GM18505 (cell line): ENCODE measurements at regions not wholly inside any gene's neighbourhood (a gene's known extent, or its start where the extent isn't known, plus 50 kb on each side); places are given as distances from the start of the nearest gene placed in this dataset.

ENCODE experiments used
- ATAC-seq: cut with Tn5 transposase; IDR thresholded peaks from one replicate; pipeline ENCODE4 v1.9.1; 2021; ENCODE audit not compliant: unreplicated experiment
- POLR2A ChIP-seq: IDR thresholded peaks from 4 replicates; pipeline ENCODE4 v1.6.1; 2011; ENCODE audit warnings: borderline replicate concordance; ENCODE audit not compliant: insufficient read depth, insufficient read length; ENCODE audit errors: extremely low read depth

DNA sequence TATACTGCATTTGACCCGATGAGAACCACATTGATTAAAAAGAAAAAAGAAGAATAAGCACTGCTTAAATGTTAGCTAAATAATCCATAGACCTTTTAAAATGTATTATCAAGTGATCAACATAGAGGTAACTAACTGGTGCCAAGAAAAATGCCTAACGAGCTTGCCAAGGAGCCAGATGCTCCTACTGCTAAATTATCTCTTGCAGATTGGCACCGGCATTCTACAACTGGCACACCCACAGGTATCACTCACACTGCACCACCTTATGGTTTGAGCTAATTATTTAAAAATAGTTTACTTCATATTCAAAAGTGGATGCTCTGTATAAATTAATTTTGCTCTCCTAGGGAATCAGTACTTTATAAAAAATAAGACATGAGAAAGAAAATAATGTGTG, 341.6 kb upstream of the CDH7 start:
- no peak for TF ChIP-seq POLR2A
- no peak for ATAC-seq

GRCh38 chr18:65403534-65403933, 347.3 kb upstream of the CDH7 start:
- TF ChIP-seq POLR2A = no peak
- no peak for ATAC-seq

GRCh38 chr18:65399091-65399490, 351.7 kb upstream of the CDH7 start:
- no peak for ATAC-seq
- TF ChIP-seq POLR2A = no peak

DNA sequence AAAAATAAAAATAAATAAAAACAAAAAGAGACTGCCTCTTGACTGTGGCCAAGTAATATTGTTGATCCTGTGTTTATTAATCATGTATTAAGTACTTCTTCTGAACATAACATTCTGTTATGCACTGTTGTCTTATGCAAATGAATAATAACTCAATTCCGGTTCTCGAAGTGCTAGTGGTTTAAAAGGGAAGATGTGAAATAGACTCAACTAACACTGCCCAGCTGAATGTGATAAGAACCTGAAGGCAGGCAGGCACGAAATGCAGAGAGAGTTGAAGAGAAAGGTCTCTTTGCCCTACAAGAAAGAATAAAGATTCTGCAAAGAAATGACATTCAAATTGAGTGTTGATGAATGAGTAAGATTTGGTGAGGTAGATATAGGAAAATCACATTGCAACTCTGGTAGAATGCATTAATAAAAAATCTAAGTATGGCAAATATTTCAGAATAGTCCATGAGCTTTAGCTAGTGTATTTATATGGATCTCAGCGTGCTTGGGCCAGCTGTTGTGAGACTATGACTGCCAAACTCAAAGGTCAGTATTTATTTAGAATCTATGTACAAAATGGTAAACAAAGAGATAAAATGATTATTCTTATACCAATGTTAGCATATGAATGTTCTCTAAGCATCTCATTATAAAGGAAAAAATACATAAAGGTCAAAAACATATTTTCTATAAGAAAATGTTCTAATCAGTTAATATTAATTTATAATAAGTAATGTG, 352.3 kb upstream of the CDH7 start:
- ATAC-seq = no peak
- TF ChIP-seq POLR2A = no peak

GRCh38 chr18:65380986-65381385, 369.8 kb upstream of the CDH7 start:
- TF ChIP-seq POLR2A = no peak
- ATAC-seq = no peak

DNA sequence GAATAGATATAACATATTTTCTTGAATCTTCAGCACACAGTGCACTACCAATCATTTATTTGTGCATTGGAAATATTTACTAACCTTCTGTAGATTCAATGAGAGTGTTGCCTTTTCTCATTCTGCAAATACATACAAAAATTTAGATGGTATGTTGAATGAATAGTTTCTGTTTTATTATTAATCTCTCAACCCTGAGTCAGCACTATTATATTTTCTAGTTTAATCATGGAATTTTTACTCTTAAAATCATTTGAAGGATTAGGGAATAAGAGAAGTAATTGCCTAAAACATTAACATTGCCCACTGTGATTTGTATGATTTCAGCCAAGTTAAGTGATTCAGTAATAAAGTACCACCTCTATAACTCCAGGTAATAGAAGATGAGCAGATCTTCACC, 370.2 kb upstream of the CDH7 start:
- ATAC-seq = no peak
- no peak for TF ChIP-seq POLR2A

- no peak for TF ChIP-seq POLR2A
Observed at GRCh38 chr18:65372904-65373303, 377.9 kb upstream of the CDH7 start.

GRCh38 chr18:65365245-65365980, 385.4 kb upstream of the CDH7 start:
- ATAC-seq = no peak
- TF ChIP-seq POLR2A = no peak

More at GRCh38 chr18:65372904-65373303, 377.9 kb upstream of the CDH7 start:
- ATAC-seq = no peak

GRCh38 chr18:65363911-65364632, 386.7 kb upstream of the CDH7 start:
- ATAC-seq = no peak
- no peak for TF ChIP-seq POLR2A

- no peak for TF ChIP-seq POLR2A
Observed at GRCh38 chr18:65363011-65363410, 387.8 kb upstream of the CDH7 start.

DNA sequence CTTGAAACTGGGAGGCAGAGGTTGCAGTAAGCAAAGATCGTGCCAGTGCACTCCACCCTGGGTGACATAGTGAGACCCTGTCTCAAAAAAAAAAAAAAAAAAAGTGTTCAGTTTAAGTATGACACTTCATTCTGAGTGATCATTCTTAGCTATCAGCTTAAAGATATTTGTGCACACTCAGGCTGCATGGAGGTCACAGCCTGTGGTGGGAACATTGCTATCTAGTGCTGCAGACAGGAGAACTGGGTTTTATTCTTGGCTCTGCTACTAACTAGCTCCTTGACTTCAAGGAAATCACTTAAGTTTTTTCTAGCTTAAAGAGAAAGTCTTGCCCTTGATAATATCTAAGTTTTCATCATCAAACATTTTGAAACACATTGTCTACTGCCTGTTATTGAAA, 391.3 kb upstream of the CDH7 start:
- TF ChIP-seq POLR2A = no peak
- ATAC-seq = no peak

More at GRCh38 chr18:65363011-65363410, 387.8 kb upstream of the CDH7 start:
- ATAC-seq = no peak

DNA sequence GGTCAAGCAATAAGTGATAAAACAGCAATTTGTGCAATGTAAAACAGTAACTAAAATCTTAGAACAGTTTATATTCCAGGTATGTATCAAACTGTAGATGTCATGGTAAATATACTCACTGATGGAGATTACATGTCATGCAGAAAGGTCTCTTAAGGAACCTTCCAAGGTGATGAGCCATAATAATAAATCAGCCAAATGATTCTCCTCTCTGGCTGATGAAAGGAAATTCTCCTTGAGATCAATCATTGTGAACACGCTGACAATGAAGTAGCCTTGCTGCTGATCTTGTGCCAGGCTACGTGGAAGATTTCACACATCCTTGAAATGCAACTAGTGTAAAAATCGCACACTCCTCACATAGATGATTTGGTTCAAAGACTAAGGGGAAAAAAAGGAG, 392.5 kb upstream of the CDH7 start:
- no peak for ATAC-seq
- no peak for TF ChIP-seq POLR2A

GRCh38 chr18:65352186-65352585, 398.6 kb upstream of the CDH7 start:
- TF ChIP-seq POLR2A = no peak
- ATAC-seq = no peak

DNA sequence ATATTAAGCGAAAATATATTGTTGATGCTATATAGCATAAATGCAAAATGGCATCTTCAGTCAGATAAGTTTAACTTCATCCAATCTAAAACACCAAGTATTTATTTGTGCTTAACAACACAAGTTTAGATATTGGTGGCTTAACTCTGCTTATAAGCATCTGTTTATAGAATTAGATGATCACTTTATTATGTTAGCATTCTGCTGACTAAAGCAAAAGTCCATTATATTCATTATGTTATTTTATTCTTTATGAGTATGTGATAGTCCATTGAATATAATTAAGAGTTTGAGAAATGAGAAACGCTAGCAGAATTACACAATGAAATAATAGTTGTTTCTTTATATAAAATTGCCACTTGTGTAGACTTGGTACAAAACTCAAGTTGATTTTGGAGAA, 401.2 kb upstream of the CDH7 start:
- TF ChIP-seq POLR2A = no peak
- ATAC-seq = no peak

DNA sequence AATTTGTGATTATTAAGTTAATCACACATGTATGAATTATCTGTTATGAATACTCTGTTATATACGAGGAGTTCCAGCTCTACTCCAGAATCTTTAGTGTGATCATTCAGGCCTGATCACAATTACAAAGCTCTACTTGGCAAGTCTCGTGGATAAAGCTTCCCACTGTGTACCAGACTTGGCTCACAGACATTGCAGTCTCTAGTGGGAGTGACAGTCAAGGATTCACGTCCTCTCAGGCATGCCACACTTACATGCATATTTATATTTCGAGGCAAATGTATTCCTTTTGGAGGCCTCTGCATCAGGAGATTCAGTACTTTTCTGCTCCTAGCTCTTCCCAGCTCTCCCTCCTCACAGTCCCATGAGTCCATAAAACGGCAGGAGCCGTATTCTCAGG, 403.4 kb upstream of the CDH7 start:
- ATAC-seq = no peak
- TF ChIP-seq POLR2A = no peak

- no peak for ATAC-seq
- no peak for TF ChIP-seq POLR2A
Observed at GRCh38 chr18:65346086-65346485, 404.7 kb upstream of the CDH7 start.
